ENCODE measurements at regions not wholly inside any gene's neighbourhood (a gene's known extent, or its start where the extent isn't known, plus 50 kb on each side); places are given as distances from the start of the nearest gene placed in this dataset.

DNA sequence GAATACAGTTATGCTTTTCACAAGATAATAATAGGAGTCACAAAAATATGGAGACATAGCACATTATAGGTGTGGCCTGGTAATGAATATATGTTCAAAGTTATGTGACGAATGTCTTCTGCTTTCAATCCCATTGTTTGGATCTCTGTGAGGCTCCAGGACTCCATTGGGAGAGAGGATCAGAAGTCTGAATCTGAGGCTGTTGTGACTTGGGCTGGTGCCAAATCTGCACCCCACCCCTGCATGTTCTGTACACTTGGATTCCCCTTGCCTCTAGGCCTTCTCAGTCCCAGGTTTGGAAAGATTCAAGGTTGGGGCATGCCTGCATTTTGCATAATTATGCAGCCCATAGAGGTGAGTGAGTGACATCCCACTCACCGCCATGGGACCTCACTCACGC, 103.1 kb upstream of the MGAT5 start:
- Histone ChIP-seq H3K4me3 (ENCODE audit: insufficient read depth, low read depth, low read length) (no peak overlapping the region), H2BK120ac (ENCODE audit: low read depth, low read length) (no peak overlapping the region), H2BK20ac (ENCODE audit: low read depth, low read length) (no peak overlapping the region), H3K79me1 (ENCODE audit: low read depth in 1 of 2, low read length in 2 of 2) (peaks cover 30 to 81% of the 10 kb centered on the region in 2 experiments), H4K8ac (ENCODE audit: low read depth in 2 of 2, low read length in 2 of 2) (no peak overlapping the region), H3K23ac (ENCODE audit: low read depth, low read length) (no peak overlapping the region), H4K5ac (ENCODE audit: low read depth, low read length) (no peak overlapping the region), H3K14ac (replicated peaks; ENCODE audit: low read depth, low read length) (no peak overlapping the region), H2AFZ (replicated peaks; ENCODE audit: low read length, poor library complexity) (no peak overlapping the region), H3K9ac (ENCODE audit: low read depth, low read length) (no peak overlapping the region), H3K4me1 (ENCODE audit: control insufficient read depth, insufficient read depth, low read length) (peaks cover 8% of the 10 kb centered on the region), H3K9me1 (ENCODE audit: insufficient read depth, low read length) (peaks cover 21% of the 10 kb centered on the region; the same call in 1 of the 2 replicates), H3K4ac (ENCODE audit: low read depth, low read length) (no peak overlapping the region), H3K4me2 (ENCODE audit: low read depth, low read length) (no peak overlapping the region), H2AK5ac (ENCODE audit: low read depth, low read length) (no peak overlapping the region), H2BK5ac (ENCODE audit: low read depth, low read length, poor library complexity, severe bottlenecking) (no peak overlapping the region), H3K9me3 (ENCODE audit: control insufficient read depth, insufficient read depth, low read length) (no peaks in the 10 kb centered on the region), H4K20me1 (ENCODE audit: insufficient read depth, low read length) (peaks cover 50% of the 10 kb centered on the region), H2AK9ac (replicated peaks; ENCODE audit: low read depth, low read length, poor library complexity) (no peak overlapping the region), H2BK15ac (ENCODE audit: low read depth, low read length) (no peak overlapping the region), H3K56ac (ENCODE audit: extremely low read depth, insufficient read depth, low read length) (no peak overlapping the region), H3K36me3 (ENCODE audit: control insufficient read depth, insufficient read depth, low read length) (peaks cover 12% of the 10 kb centered on the region; the same call in 1 of the 2 replicates), H3K27ac (ENCODE audit: insufficient read depth, low read length) (no peak overlapping the region), H4K91ac (ENCODE audit: insufficient read depth, low read depth, low read length) (no peak overlapping the region), H3K27me3 (ENCODE audit: control insufficient read depth, insufficient read depth, low read length) (no peaks in the 10 kb centered on the region), H3K18ac (ENCODE audit: low read depth, low read length) (no peak overlapping the region)
- in situ Hi-C loops (cut with MboI; ENCODE audit: low sequenced_read_pairs), result no loop called here
- ChIA-PET CTCF (no interaction called here), POLR2A (ENCODE audit: unreplicated experiment) (no interaction called here)
- no peak for DNase-seq
- BruUV-seq (replicated peaks), result no TSS peak
- dilution Hi-C loops (cut with HindIII; ENCODE audit: low sequenced_read_pairs, unreplicated experiment), result no loop called here
- ATAC-seq (ENCODE audit: low read depth), result no peak
- no peak for TF ChIP-seq NFE2L2 (IDR thresholded peaks at IDR 0.05; ENCODE audit: low read depth, low read length)
- TF ChIP-seq FOS (IDR thresholded peaks at IDR 0.05; ENCODE audit: low read depth, low read length), result no peak
- TF ChIP-seq POLR2A (IDR thresholded peaks at IDR 0.05; ENCODE audit: low read depth, low read length), result no peak
- no peak for TF ChIP-seq CHD1 (IDR thresholded peaks at IDR 0.05; ENCODE audit: low read depth, low read length)
- TF ChIP-seq, protein P1, sequence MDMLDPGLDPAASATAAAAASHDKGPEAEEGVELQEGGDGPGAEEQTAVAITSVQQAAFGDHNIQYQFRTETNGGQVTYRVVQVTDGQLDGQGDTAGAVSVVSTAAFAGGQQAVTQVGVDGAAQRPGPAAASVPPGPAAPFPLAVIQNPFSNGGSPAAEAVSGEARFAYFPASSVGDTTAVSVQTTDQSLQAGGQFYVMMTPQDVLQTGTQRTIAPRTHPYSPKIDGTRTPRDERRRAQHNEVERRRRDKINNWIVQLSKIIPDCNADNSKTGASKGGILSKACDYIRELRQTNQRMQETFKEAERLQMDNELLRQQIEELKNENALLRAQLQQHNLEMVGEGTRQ (IDR thresholded peaks at IDR 0.05; ENCODE audit: low read depth, low read length), result no peak
- no peak for TF ChIP-seq MAFK (IDR thresholded peaks at IDR 0.05; ENCODE audit: low read depth, low read length)
- TF ChIP-seq, protein P2, sequence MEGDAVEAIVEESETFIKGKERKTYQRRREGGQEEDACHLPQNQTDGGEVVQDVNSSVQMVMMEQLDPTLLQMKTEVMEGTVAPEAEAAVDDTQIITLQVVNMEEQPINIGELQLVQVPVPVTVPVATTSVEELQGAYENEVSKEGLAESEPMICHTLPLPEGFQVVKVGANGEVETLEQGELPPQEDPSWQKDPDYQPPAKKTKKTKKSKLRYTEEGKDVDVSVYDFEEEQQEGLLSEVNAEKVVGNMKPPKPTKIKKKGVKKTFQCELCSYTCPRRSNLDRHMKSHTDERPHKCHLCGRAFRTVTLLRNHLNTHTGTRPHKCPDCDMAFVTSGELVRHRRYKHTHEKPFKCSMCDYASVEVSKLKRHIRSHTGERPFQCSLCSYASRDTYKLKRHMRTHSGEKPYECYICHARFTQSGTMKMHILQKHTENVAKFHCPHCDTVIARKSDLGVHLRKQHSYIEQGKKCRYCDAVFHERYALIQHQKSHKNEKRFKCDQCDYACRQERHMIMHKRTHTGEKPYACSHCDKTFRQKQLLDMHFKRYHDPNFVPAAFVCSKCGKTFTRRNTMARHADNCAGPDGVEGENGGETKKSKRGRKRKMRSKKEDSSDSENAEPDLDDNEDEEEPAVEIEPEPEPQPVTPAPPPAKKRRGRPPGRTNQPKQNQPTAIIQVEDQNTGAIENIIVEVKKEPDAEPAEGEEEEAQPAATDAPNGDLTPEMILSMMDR (conservative IDR thresholded peaks at IDR 0.05; ENCODE audit: low read depth, low read length), result no peak
- TF ChIP-seq RAD21 (IDR thresholded peaks at IDR 0.05; ENCODE audit: low read length), result no peak
- no peak for TF ChIP-seq CEBPB (IDR thresholded peaks at IDR 0.05; ENCODE audit: low read depth, low read length)
- no peak for TF ChIP-seq RFX5 (IDR thresholded peaks at IDR 0.05; ENCODE audit: low read depth, low read length)
- no peak for TF ChIP-seq BHLHE40 (IDR thresholded peaks at IDR 0.05; ENCODE audit: low read depth, low read length)
- TF ChIP-seq, protein P3, sequence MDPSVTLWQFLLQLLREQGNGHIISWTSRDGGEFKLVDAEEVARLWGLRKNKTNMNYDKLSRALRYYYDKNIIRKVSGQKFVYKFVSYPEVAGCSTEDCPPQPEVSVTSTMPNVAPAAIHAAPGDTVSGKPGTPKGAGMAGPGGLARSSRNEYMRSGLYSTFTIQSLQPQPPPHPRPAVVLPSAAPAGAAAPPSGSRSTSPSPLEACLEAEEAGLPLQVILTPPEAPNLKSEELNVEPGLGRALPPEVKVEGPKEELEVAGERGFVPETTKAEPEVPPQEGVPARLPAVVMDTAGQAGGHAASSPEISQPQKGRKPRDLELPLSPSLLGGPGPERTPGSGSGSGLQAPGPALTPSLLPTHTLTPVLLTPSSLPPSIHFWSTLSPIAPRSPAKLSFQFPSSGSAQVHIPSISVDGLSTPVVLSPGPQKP (IDR thresholded peaks at IDR 0.05; ENCODE audit: borderline replicate concordance, low read depth, low read length), result no peak
- no peak for TF ChIP-seq RCOR1 (IDR thresholded peaks at IDR 0.05; ENCODE audit: insufficient replicate concordance, low read length)
- TF ChIP-seq SMC3 (IDR thresholded peaks at IDR 0.05; ENCODE audit: low read depth, low read length), result no peak
- no peak for TF ChIP-seq MAZ (IDR thresholded peaks at IDR 0.05; ENCODE audit: borderline replicate concordance, low read depth, low read length)
- WGBS, 2 experiments (ENCODE audit: extremely low coverage in 2 of 2, insufficient read length in 1 of 2), result 93% methylated on average over 3 of the region's 3 CpGs; no CpG with 5 or more reads in 1 of the 2 experiments
- intact Hi-C loops (cut with micrococcal nuclease), result no loop called here
